Fibroblast of villous mesenchyme (primary cell): ENCODE measurements at regions not wholly inside any gene's neighbourhood (a gene's known extent, or its start where the extent isn't known, plus 50 kb on each side); places are given as distances from the start of the nearest gene placed in this dataset. TPM values are rescaled to one million over a fixed set of nuclear protein-coding genes. Genes with fewer than 3 reads are reported as not detected.

Source experiments
- DNase-seq: peaks from one replicate; pipeline ENCODE4 v3.0.0-alpha.2; 2010; ENCODE audit warnings: low read depth
- H3K4me3 ChIP-seq: 2 replicates; pipeline ENCODE4 v1.5.1; 2011; ENCODE audit warnings: low read depth, mild to moderate bottlenecking, low read length
- CTCF ChIP-seq: IDR thresholded peaks from 2 replicates; pipeline ENCODE4 v1.5.1; 2012; ENCODE audit warnings: low read depth, mild to moderate bottlenecking, low read length; ENCODE audit not compliant: insufficient read depth
- small RNA-seq: library from RNA; depleted of rRNA; stranded (forward); fragments of <200 nt; gene quantifications from one replicate; pipeline ENCODE3, GENCODE V24; 2012

DNA sequence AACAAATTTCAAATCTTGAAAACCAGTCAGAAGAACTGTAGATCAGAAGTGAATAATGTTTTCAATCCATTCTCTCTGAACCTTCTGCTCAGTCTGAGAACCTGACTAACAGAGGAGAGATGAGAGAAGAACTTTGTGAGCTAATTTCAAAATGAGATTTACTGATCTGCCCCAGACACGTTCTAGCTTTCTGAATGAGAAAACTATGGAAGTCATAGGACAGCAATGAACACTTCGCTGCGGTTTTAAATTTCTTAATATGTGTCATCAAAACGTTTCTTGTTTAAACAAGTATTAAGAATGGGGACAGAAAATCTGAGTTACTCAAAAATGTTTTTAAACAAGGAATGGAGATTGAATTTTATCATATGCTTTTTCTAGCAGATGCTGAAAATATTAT is 66.6 kb upstream of the FAR2 start:
- TF ChIP-seq CTCF: no peak
- H3K4me3 ChIP-seq: no peak overlapping the region
- DNase-seq: peak; percentile 76

- H3K4me3 ChIP-seq: no peak overlapping the region
- no peak for TF ChIP-seq CTCF
- DNase-seq: no peak
Measured at GRCh38 chr12:29086325-29087271, 62.5 kb upstream of the FAR2 start.

DNA sequence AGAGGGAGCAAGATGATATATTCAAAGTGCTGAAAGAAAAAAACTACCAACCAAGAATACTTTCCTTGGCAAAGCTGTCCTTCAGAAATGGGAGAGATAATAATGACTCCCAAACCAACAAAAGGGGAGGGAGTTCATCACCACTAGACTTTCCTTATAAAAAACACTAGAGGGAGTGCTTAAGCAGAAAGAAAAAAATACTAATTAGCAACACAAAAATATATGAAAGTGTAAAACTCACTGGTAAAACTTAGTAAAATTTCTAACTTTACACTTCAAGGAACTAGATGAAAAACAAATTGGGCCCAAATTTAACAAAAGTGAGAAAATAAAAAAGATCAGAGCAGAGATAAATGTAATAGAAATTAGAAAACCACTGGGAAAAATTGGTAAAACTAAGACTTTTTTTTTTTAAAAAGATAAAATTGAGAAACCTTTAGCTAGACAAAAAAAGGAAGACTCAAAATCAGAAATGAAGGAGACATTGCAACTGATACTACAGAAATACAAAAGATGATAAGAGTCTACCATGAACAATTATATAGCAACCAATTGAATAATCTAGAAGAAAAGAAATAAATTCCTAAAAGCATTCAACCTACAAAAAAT is 60.4 kb upstream of the FAR2 start:
- DNase-seq: peak; percentile 26
- no peak overlapping the region for H3K4me3 ChIP-seq
- TF ChIP-seq CTCF: peak; percentile 50

Small RNAs in the stretch of these regions (small RNA-seq; reads per million reads assigned to genes)
- gene AC024255.1: not detected
